ENCODE measurements at regions not wholly inside any gene's neighbourhood (a gene's known extent, or its start where the extent isn't known, plus 50 kb on each side); places are given as distances from the start of the nearest gene placed in this dataset.

- ChIA-PET CTCF (interaction anchor here (1.1 to 3.6 kb wide), 5 partner anchors 12 to 223 kb away, joined by 3 to 11 read pairs (median 3); no protein-coding TSS in a partner anchor), POLR2A (interaction anchor here (0.6 kb wide), 1 partner anchor 81 kb away, joined by 4 read pairs; no protein-coding TSS in a partner anchor)
- peaks cover 27% of the 10 kb centered on the region for H3K4me1 ChIP-seq (ENCODE audit: control insufficient read depth, extremely low read depth, insufficient read depth, low read length)
- H4K20me1 ChIP-seq (replicated peaks; ENCODE audit: control insufficient read depth, extremely low read depth, insufficient read depth, low read length): no peaks in the 10 kb centered on the region
- no peaks in the 10 kb centered on the region for H3K9me1 ChIP-seq (replicated peaks; ENCODE audit: control insufficient read depth, extremely low read depth, insufficient read depth, low read length)
- dilution Hi-C loops (cut with MboI; ENCODE audit: extremely low pct_ligation_motif_present, low sequenced_read_pairs) (no loop called here), intact Hi-C loops (cut with micrococcal nuclease) (no loop called here)
- H3K27ac ChIP-seq (ENCODE audit: insufficient read depth, low read depth, low read length): no peak overlapping the region
- no peaks in the 10 kb centered on the region for H3K27me3 ChIP-seq (ENCODE audit: control insufficient read depth in 2 of 2, insufficient read depth in 2 of 2, low read length in 2 of 2)
- H3K9me3 ChIP-seq (replicated peaks; ENCODE audit: control insufficient read depth, insufficient read depth, low read length): no peaks in the 10 kb centered on the region
- H3K36me3 ChIP-seq (ENCODE audit: control insufficient read depth in 2 of 2, extremely low read depth in 1 of 2, insufficient read depth in 2 of 2, low read length in 2 of 2): no peaks in the 10 kb centered on the region
- no peak overlapping the region for H3K4me2 ChIP-seq (ENCODE audit: insufficient read depth, low read length)
- DNase-seq (ENCODE audit: low read depth, low spot score) (no peak), FAIRE-seq (no peak)
- no peak overlapping the region for H2AFZ ChIP-seq (ENCODE audit: low read depth, low read length)
- no peak overlapping the region for H3K9ac ChIP-seq (replicated peaks; ENCODE audit: extremely low read depth, insufficient read depth, low read length)
- H3K79me2 ChIP-seq (ENCODE audit: control insufficient read depth, insufficient read depth, low read length): no peaks in the 10 kb centered on the region
- TF ChIP-seq POLR2A (IDR thresholded peaks at IDR 0.05; ENCODE audit: low read depth, low read length): no peak
- TF ChIP-seq JUN (IDR thresholded peaks at IDR 0.05; ENCODE audit: borderline replicate concordance, insufficient read depth, insufficient read length, low read depth): no peak
- TF ChIP-seq FOS (IDR thresholded peaks at IDR 0.05; ENCODE audit: borderline replicate concordance, insufficient read depth, low read length): no peak
- TF ChIP-seq MYC (IDR thresholded peaks at IDR 0.05; ENCODE audit: low read depth, low read length): no peak
- TF ChIP-seq POLR2AphosphoS5 (IDR thresholded peaks at IDR 0.05; ENCODE audit: insufficient read depth, low read depth, low read length): no peak
- TF ChIP-seq CTCF (IDR thresholded peaks at IDR 0.05; ENCODE audit: extremely low read depth in 1 of 2, insufficient read depth in 1 of 2, low read depth in 1 of 2, low read length in 2 of 2): no peak
- TF ChIP-seq EZH2 (IDR thresholded peaks at IDR 0.05; ENCODE audit: borderline replicate concordance, low read depth, low read length, severe bottlenecking): no peak
- no peak for TF ChIP-seq GATA2 (IDR thresholded peaks at IDR 0.05; ENCODE audit: insufficient read depth, insufficient read length, low read depth, low read length)
- TF ChIP-seq MAX (IDR thresholded peaks at IDR 0.05; ENCODE audit: insufficient read depth, insufficient read length): no peak
- BruUV-seq (replicated peaks): no TSS peak
- H3K4me3 ChIP-seq (replicated peaks in 1 of 3; ENCODE audit: insufficient read depth in 1 of 3, low read depth in 1 of 3, low read length in 3 of 3): no peak overlapping the region
These were observed 221.8 kb downstream of the ENC1 start for GRCh38 chr5:74418709-74419108.

All from endothelial cell of umbilical vein (primary cell).